HepG2 (cell line): ENCODE measurements at regions not wholly inside any gene's neighbourhood (a gene's known extent, or its start where the extent isn't known, plus 50 kb on each side); places are given as distances from the start of the nearest gene placed in this dataset.

Experiments
- ATAC-seq: fragments of 200-7000 bp; cut with Tn5 transposase; 3 replicates; pipeline ENCODE4 v1.9.1; 2020; ENCODE audit warnings: mild to moderate bottlenecking, moderate library complexity
- BruUV-seq: library from RNA; stranded (reverse); fragments of 400-500 nt; replicated peaks from 2 replicates; lab custom pipeline; 2021; lab: Mats Ljungman, UMichigan
- CTCF ChIA-PET: fragments of 300-600 bp; formaldehyde crosslinking; extraction: SDS; loops from one replicate; lab custom pipeline; 2021; ENCODE audit warnings: low total read pairs, inconsistent platforms, low intra/inter-chr PET ratio; lab: Yijun Ruan, JAX
- POLR2A ChIA-PET: fragments of 350-600 bp; sonication (Branson Sonifier 250); formaldehyde crosslinking; loops from one replicate; lab custom pipeline; 2020; ENCODE audit warnings: antibody characterized with exemption, inconsistent platforms; lab: Yijun Ruan, JAX
- DNase-seq: peaks from one replicate; pipeline ENCODE4 v3.0.0-alpha.2; 2015; ENCODE audit warnings: low spot score
- FAIRE-seq: peaks from 3 replicates; lab custom pipeline; 2011; peaks lifted over from hg19 to GRCh38; lab: Jason Lieb, UNC
- H2AFZ ChIP-seq: one replicate; pipeline ENCODE4 v1.6.1; 2011; ENCODE audit warnings: low read length, inconsistent platforms
- H3K27ac ChIP-seq: fragments of 300-600 bp; 3 replicates; pipeline ENCODE4 v1.8.0; 2011; ENCODE audit warnings: mixed run types, mild to moderate bottlenecking, mixed read lengths, low read length, inconsistent platforms; ENCODE audit not compliant: insufficient read depth; ENCODE audit errors: extremely low read length
- H3K27me3 ChIP-seq, 2 experiments: fragments of 200-600 bp in 1 of 2; 2 replicates in 1 of 2; 3 replicates in 1 of 2; pipeline versions ENCODE4 v1.6.0 to v1.8.0; 2011; ENCODE audit warnings: low read length in 2 of 2, mild to moderate bottlenecking in 2 of 2, moderate library complexity in 2 of 2, inconsistent platforms in 1 of 2; ENCODE audit not compliant: insufficient read depth in 2 of 2, control insufficient read depth in 1 of 2
- H3K36me3 ChIP-seq, 2 experiments: fragments of 200-600 bp in 1 of 2; replicated peaks in 1 of 2; 2 replicates in 1 of 2; 3 replicates in 1 of 2; pipeline versions ENCODE4 v1.5.1 to v1.8.0; 2011; ENCODE audit warnings: low read length in 2 of 2, inconsistent platforms in 1 of 2; ENCODE audit not compliant: insufficient read depth in 2 of 2, control insufficient read depth in 1 of 2
- H3K4me1 ChIP-seq: 2 replicates; pipeline ENCODE4 v1.5.1; 2012; ENCODE audit warnings: low read length, inconsistent platforms; ENCODE audit not compliant: insufficient read depth
- H3K4me2 ChIP-seq: 2 replicates; pipeline ENCODE4 v1.6.0; 2011; ENCODE audit warnings: low read depth, low read length, inconsistent platforms
- H3K4me3 ChIP-seq, 3 experiments: fragments of 200-600 bp in 1 of 3; sonication (generic), shearing (Covaris generic) in 1 of 3; replicated peaks in 1 of 3; 2 replicates each; pipeline ENCODE4 v1.5.1; 2011 to 2016; ENCODE audit warnings: low read length in 3 of 3, inconsistent platforms in 2 of 3, low read depth in 2 of 3, mild to moderate bottlenecking in 2 of 3, control low read depth in 1 of 3, mixed read lengths in 1 of 3; ENCODE audit not compliant: insufficient read depth in 1 of 3
- H3K79me2 ChIP-seq: one replicate; pipeline ENCODE4 v1.6.1; 2011; ENCODE audit warnings: low read length, inconsistent platforms; ENCODE audit not compliant: insufficient read depth
- H3K9ac ChIP-seq: 2 replicates; pipeline ENCODE4 v1.6.0; 2011; ENCODE audit warnings: mild to moderate bottlenecking, low read depth, low read length, inconsistent platforms; ENCODE audit not compliant: insufficient read depth
- H3K9me3 ChIP-seq: 2 replicates; pipeline ENCODE4 v1.5.1; 2012; ENCODE audit warnings: mild to moderate bottlenecking, low read length
- H4K20me1 ChIP-seq: 2 replicates; pipeline ENCODE4 v1.6.0; 2011; ENCODE audit warnings: inconsistent platforms, mild to moderate bottlenecking, low read length, moderate library complexity; ENCODE audit not compliant: insufficient read depth
- MEF2D ChIP-seq: sonication (generic); formaldehyde crosslinking; IDR thresholded peaks from 2 replicates; pipeline ENCODE4 v1.5.1; 2020; ENCODE audit warnings: mild to moderate bottlenecking, missing genetic modification reagents
- SMC3 ChIP-seq: IDR thresholded peaks from 2 replicates; pipeline ENCODE4 v1.6.1; 2011; ENCODE audit warnings: low read length, improper control_type of control experiment
- SP1 ChIP-seq, 2 experiments: fragments of 450-650 bp in 1 of 2; sonication (generic) in 1 of 2; formaldehyde crosslinking in 1 of 2; IDR thresholded peaks; 2 replicates each; pipeline versions ENCODE4 v1.4.0 to v1.6.1; 2016 to 2020; ENCODE audit warnings: missing genetic modification reagents in 1 of 2
- ZNF354B ChIP-seq: sonication (generic); formaldehyde crosslinking; IDR thresholded peaks from 2 replicates; pipeline ENCODE4 v1.8.0; 2022; ENCODE audit warnings: mild to moderate bottlenecking, missing genetic modification reagents
- ZNF747 ChIP-seq: sonication (generic); formaldehyde crosslinking; IDR thresholded peaks from 2 replicates; pipeline ENCODE4 v1.8.1; 2023; ENCODE audit warnings: missing genetic modification reagents, mild to moderate bottlenecking, borderline replicate concordance
- WGBS: methylation state at CpG from one replicate; pipeline ENCODE4 v1.1.6; 2017; ENCODE audit warnings: low lambda C conversion rate; 5-methylcytosine and 5-hydroxymethylcytosine counted together
- in situ Hi-C: cut with HindIII; loops from 2 replicates; pipeline ENCODE4 v1.10.0; 2017; ENCODE audit warnings: low pct_unique_long_range_greater_than_20kb; ENCODE audit not compliant: extremely low pct_ligation_motif_present
- intact Hi-C: fragments of 100-400 bp; cut with micrococcal nuclease; formaldehyde crosslinking; loops from one replicate; pipeline ENCODE4 v1.10.0; 2022; ENCODE audit not compliant: unreplicated experiment
- TF ChIP-seq, protein P1 (sequence below): sonication (generic); formaldehyde crosslinking; conservative IDR thresholded peaks from 2 replicates; pipeline ENCODE4 v1.4.0; 2020; ENCODE audit warnings: missing genetic modification reagents
- TF ChIP-seq, protein P2 (sequence below): sonication (generic); formaldehyde crosslinking; IDR thresholded peaks from 2 replicates; pipeline ENCODE4 v1.5.0; 2020; ENCODE audit warnings: mild to moderate bottlenecking, missing genetic modification reagents, moderate library complexity

GRCh38 chr3:68271145-68271544 lies 616.7 kb upstream of the SUCLG2 start:
- DNase-seq (no peak), FAIRE-seq (no peak)
- Histone ChIP-seq H3K79me2 (no peaks in the 10 kb centered on the region), H4K20me1 (no peaks in the 10 kb centered on the region), H2AFZ (no peak overlapping the region), H3K4me2 (no peak overlapping the region), H3K36me3 (no peaks in the 10 kb centered on the region), H3K27me3 (no peaks in the 10 kb centered on the region), H3K9me3 (no peaks in the 10 kb centered on the region)
- no TSS peak for BruUV-seq
- POLR2A ChIA-PET, result no interaction called here
- intact Hi-C loops, result no loop called here
- CTCF ChIA-PET, result no interaction called here
- in situ Hi-C loops, result no loop called here
- TF ChIP-seq MEF2D (CRISPR knock-in tag) (no peak), ZNF354B (no peak), ZNF747 (CRISPR knock-in tag) (no peak)
- TF ChIP-seq, protein P1, sequence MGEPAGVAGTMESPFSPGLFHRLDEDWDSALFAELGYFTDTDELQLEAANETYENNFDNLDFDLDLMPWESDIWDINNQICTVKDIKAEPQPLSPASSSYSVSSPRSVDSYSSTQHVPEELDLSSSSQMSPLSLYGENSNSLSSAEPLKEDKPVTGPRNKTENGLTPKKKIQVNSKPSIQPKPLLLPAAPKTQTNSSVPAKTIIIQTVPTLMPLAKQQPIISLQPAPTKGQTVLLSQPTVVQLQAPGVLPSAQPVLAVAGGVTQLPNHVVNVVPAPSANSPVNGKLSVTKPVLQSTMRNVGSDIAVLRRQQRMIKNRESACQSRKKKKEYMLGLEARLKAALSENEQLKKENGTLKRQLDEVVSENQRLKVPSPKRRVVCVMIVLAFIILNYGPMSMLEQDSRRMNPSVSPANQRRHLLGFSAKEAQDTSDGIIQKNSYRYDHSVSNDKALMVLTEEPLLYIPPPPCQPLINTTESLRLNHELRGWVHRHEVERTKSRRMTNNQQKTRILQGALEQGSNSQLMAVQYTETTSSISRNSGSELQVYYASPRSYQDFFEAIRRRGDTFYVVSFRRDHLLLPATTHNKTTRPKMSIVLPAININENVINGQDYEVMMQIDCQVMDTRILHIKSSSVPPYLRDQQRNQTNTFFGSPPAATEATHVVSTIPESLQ, result no peak
- TF ChIP-seq, all 625 proteins: peak for 0
- ATAC-seq, result no peak
- WGBS, result 2% methylated on average over 2 of the region's 2 CpGs
- H3K9ac ChIP-seq, result no peak overlapping the region
- no peak overlapping the region for H3K4me3 ChIP-seq
- no peak overlapping the region for H3K27ac ChIP-seq
- no peaks in the 10 kb centered on the region for H3K4me1 ChIP-seq

GRCh38 chr3:68256635-68257223 lies 602.3 kb upstream of the SUCLG2 start:
- in situ Hi-C loops, result no loop called here
- no peak for FAIRE-seq
- Histone ChIP-seq H3K79me2 (no peaks in the 10 kb centered on the region), H2AFZ (no peak overlapping the region), H3K27me3 (no peaks in the 10 kb centered on the region), H3K4me1 (no peaks in the 10 kb centered on the region), H3K4me3 (no peak overlapping the region), H3K9me3 (no peaks in the 10 kb centered on the region), H3K36me3 (no peaks in the 10 kb centered on the region), H3K4me2 (no peak overlapping the region), H3K27ac (no peak overlapping the region), H4K20me1 (no peaks in the 10 kb centered on the region), H3K9ac (no peak overlapping the region)
- 7% methylated on average over 3 of the region's 3 CpGs for WGBS
- BruUV-seq, result no TSS peak
- ChIA-PET POLR2A (no interaction called here), CTCF (no interaction called here)
- no peak for DNase-seq
- ATAC-seq, result no peak
- TF ChIP-seq SP1 (IDR thresholded peaks at IDR 0.05) (no peak), SP1 (CRISPR knock-in tag; IDR thresholded peaks at IDR 0.05) (no peak), SMC3 (peak; percentile 32; the same call in 1 of the 2 replicates)
- TF ChIP-seq, protein P2, sequence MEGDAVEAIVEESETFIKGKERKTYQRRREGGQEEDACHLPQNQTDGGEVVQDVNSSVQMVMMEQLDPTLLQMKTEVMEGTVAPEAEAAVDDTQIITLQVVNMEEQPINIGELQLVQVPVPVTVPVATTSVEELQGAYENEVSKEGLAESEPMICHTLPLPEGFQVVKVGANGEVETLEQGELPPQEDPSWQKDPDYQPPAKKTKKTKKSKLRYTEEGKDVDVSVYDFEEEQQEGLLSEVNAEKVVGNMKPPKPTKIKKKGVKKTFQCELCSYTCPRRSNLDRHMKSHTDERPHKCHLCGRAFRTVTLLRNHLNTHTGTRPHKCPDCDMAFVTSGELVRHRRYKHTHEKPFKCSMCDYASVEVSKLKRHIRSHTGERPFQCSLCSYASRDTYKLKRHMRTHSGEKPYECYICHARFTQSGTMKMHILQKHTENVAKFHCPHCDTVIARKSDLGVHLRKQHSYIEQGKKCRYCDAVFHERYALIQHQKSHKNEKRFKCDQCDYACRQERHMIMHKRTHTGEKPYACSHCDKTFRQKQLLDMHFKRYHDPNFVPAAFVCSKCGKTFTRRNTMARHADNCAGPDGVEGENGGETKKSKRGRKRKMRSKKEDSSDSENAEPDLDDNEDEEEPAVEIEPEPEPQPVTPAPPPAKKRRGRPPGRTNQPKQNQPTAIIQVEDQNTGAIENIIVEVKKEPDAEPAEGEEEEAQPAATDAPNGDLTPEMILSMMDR (CRISPR knock-in tag), result peak; percentile 22; the same call in 1 of the 2 replicates
- intact Hi-C loops, result loop anchor here (2.0 kb wide), 1 partner anchor 356 kb away; no protein-coding TSS in a partner anchor
